HG02885 (cell line): ENCODE measurements at regions not wholly inside any gene's neighbourhood (a gene's known extent, or its start where the extent isn't known, plus 50 kb on each side); places are given as distances from the start of the nearest gene placed in this dataset.

ENCODE experiments used
- ATAC-seq: cut with Tn5 transposase; IDR thresholded peaks from one replicate; pipeline ENCODE4 v1.9.1; 2021; ENCODE audit warnings: mild to moderate bottlenecking; ENCODE audit not compliant: unreplicated experiment, poor library complexity

GRCh38 chr5:2012885-2013284, 130.2 kb upstream of the IRX4 start:
- no peak for ATAC-seq

- ATAC-seq = no peak
Observed at GRCh38 chr5:2011481-2012411, 129.0 kb upstream of the IRX4 start.

- no peak for ATAC-seq
Observed at GRCh38 chr5:2010940-2011339, 128.2 kb upstream of the IRX4 start.

- no peak for ATAC-seq
Observed at GRCh38 chr5:2009986-2010914, 127.5 kb upstream of the IRX4 start.

GRCh38 chr5:2008851-2009629, 126.3 kb upstream of the IRX4 start:
- no peak for ATAC-seq

- no peak for ATAC-seq
Observed at GRCh38 chr5:2007878-2008501, 125.3 kb upstream of the IRX4 start.

GRCh38 chr5:2007496-2007877, 124.8 kb upstream of the IRX4 start:
- no peak for ATAC-seq

- ATAC-seq = no peak
Observed at GRCh38 chr5:2006971-2007291, 124.2 kb upstream of the IRX4 start.

- ATAC-seq = no peak
Observed at GRCh38 chr5:2006193-2006970, 123.7 kb upstream of the IRX4 start.

- no peak for ATAC-seq
Observed at GRCh38 chr5:2005101-2006041, 122.6 kb upstream of the IRX4 start.

GRCh38 chr5:2003690-2004365, 121.1 kb upstream of the IRX4 start:
- no peak for ATAC-seq

- no peak for ATAC-seq
Observed at GRCh38 chr5:2003206-2003605, 120.5 kb upstream of the IRX4 start.

- ATAC-seq = no peak
Observed at GRCh38 chr5:2001300-2001699, 118.6 kb upstream of the IRX4 start.

GRCh38 chr5:2000591-2000990, 117.9 kb upstream of the IRX4 start:
- no peak for ATAC-seq

GRCh38 chr5:1999794-2000193, 117.1 kb upstream of the IRX4 start:
- ATAC-seq = no peak

- ATAC-seq = no peak
Observed at GRCh38 chr5:1998716-1999317, 116.1 kb upstream of the IRX4 start.

GRCh38 chr5:1998348-1998669, 115.6 kb upstream of the IRX4 start:
- ATAC-seq = no peak
